Frontal cortex (tissue), 3 donors: ENCODE measurements at regions not wholly inside any gene's neighbourhood (a gene's known extent, or its start where the extent isn't known, plus 50 kb on each side); places are given as distances from the start of the nearest gene placed in this dataset.
A peak's percentile ranks its signal among the peaks of the same experiment; 100 is the strongest.
"Not testable (repeated sequence)": the region's sequence is repeated elsewhere in the genome, so short reads cannot be mapped to it uniquely, and the experiment has no call there.

Source experiments
- DNase-seq, 2 donors: peaks; one replicate each; pipeline ENCODE4 v3.0.0; 2012; ENCODE audit warnings: low spot score in 2 of 2
- FAIRE-seq: peaks from 2 replicates; lab custom pipeline; 2012; peaks lifted over from hg19 to GRCh38; lab: Jason Lieb, UNC
- donor health status: control.
- donor health status: control.
- donor health status: control.

- DNase-seq: no peak
- no peak for FAIRE-seq
Measured at GRCh38 chr5:72602696-72603685, 95.8 kb upstream of the ZNF366 start.

DNA sequence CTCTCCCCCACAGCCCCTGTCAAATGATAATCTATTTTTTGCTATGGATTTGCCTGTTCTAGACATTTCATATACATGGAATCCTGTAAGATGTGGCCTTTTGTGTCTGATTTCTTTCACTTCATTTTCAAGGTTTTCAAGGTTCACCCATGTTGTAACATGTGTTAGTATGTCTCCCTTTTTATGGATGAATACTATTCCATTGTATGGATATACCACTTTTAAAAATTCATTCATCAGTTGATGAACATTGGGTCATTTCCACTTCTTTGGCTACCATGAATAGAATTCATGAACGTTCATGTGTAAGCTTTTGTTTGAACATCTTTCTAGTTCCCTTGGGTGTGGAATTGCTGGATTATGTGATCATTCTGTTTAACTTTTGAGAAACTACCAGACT lies 94.7 kb upstream of the ZNF366 start:
- FAIRE-seq (no peak), DNase-seq (no peak)

GRCh38 chr5:72600391-72600981 lies 93.3 kb upstream of the ZNF366 start:
- no peak for DNase-seq
- FAIRE-seq: no peak

GRCh38 chr5:72599519-72600370 lies 92.5 kb upstream of the ZNF366 start:
- no peak for FAIRE-seq
- DNase-seq: no peak

- DNase-seq (no peak), FAIRE-seq (no peak)
Measured at GRCh38 chr5:72599065-72599433, 91.8 kb upstream of the ZNF366 start.

GRCh38 chr5:72598401-72599064 lies 91.3 kb upstream of the ZNF366 start:
- FAIRE-seq: no peak
- DNase-seq: no peak

DNA sequence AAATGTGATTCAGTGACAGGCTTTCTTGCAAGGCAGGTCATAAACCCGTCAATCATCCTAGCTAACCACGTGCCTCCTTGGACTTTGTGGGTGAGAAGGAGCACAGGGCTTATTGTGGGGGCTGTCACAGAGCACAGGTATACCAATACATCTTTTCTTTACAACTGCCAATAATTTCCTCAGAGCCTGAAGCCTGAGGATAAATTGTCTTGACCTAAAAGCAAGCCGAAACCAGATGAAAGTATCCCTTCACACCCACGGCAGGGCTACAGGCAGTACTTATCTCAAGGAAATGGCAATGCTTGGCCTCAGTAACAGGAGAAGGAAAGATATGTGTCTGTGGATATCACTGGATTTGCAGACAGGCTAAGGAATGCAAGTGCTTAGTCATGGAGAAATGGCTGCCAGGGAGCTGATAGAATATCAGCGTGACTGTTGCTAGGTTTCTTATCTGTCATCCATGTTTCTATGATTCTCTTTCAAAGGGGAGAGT lies 90.3 kb upstream of the ZNF366 start:
- no peak for DNase-seq

DNA sequence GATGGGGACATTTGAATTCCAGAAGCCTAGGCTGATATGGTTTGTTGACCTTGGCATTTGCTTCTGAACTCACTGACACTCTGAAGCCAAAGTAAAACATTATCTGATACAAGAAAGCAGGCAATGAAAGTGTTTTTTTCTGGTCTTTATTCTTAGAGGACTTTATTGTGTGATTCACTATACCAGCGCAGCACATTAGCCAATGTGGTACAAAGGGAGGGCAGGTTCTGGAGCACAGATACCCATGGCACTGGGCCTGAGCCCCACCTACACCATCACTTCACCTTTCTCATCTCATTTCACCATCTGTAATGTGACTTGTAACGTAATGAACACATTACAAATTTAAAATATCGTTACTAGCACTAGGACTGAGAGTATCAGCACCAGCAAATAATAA lies 89.7 kb upstream of the ZNF366 start:
- no peak for DNase-seq
- no peak for FAIRE-seq

More for the DNA sequence above, 90.3 kb upstream of the ZNF366 start:
- no peak for FAIRE-seq

- FAIRE-seq (no peak), DNase-seq (no peak)
Measured at GRCh38 chr5:72588640-72589039, 81.4 kb upstream of the ZNF366 start.

DNA sequence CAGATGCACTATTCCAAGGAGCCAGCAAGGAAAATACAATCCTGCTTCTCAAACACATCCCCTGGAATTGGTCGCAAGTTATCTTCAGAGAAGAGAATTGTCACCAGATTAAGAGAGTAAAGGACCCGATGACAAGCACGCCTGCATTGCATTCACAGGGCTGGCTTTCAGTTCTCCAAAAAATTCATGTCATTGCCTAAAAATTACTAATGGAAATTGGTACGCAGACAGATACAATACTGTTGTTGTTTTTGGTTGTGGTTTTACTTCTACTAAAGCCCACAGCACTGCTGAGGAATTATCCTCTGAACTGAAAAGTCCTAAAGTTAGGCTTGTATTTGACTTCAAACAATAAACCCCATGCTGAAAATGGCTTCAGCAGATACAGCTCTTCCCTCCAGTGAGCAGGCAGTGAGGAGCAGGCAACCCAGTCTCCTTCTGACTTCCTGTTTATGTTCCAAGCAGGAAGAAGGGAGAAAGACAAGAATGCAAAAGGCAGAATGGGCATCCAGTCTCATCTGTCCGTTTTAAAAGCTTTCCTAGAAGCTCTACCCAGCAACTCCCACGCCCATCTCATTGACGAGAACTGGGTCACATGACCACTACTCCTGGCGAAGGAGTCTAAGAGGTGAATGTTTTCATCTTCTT lies 80.6 kb upstream of the ZNF366 start:
- FAIRE-seq (no peak), DNase-seq (no peak)

DNA sequence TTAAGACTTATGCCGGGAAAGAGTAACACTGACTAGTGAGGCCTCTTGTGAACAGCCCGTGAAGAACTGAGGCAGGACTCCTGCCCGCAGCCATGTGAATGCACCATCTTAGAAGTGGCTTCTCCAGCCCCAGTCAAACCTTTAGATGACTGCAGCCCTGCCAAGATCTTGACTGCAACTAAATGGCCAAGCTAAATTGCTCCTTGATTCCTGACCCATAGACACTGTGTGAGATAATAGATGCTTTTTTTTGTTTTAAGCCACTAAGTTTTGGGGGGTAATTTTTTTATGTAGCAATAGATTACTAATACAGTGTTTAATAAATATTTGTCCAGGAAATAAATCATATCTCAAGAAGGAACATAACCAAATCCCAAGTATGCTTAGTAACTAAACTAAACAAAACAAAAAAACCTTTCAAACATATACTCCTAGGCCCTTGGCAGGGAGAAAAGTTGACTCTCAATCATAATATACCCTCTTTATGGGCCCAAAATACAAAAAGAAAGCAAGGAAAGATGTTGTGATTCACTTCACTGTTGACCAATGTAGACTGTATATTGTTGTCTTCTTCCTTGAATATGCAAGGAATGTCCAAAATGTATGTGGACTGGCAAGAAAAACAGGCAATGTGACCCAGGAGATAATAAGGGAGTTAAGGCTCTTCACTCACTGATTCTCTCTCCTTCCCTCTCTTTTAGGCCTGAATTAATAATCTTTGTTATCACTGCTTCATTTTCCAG lies 79.7 kb upstream of the ZNF366 start:
- DNase-seq: no peak
- no peak for FAIRE-seq

- no peak for FAIRE-seq
- no peak for DNase-seq
Measured at GRCh38 chr5:72584466-72584865, 77.3 kb upstream of the ZNF366 start.

- DNase-seq, FAIRE-seq: not testable (repeated sequence)
Measured at GRCh38 chr5:72579290-72579689, 72.1 kb upstream of the ZNF366 start.

DNA sequence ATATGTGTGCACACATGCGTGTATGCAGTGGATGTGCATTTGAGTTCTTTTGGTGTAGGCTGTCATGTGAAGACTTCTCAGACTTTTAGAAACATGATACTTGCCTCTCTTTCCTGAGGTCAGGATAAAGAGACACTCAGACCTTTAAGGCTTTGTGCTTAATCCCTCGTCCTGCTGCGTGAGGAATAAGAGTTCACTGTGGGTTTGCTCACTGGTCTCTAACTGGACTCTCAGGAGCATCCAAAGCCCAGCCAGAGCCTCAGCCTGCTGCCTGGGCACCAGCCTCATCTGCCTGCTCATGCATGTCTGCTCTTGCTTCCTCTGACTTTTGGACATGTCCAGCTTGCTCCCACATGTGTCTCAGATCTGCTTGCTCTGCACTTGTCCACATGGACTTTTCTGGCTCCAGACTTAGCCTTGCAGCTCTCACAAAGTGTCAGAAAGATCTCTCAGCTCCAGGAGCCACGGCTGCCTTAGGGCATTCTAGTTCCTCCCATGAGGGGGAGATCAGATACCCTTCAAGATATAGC lies 65.1 kb upstream of the ZNF366 start:
- no peak for FAIRE-seq
- DNase-seq: no peak

DNA sequence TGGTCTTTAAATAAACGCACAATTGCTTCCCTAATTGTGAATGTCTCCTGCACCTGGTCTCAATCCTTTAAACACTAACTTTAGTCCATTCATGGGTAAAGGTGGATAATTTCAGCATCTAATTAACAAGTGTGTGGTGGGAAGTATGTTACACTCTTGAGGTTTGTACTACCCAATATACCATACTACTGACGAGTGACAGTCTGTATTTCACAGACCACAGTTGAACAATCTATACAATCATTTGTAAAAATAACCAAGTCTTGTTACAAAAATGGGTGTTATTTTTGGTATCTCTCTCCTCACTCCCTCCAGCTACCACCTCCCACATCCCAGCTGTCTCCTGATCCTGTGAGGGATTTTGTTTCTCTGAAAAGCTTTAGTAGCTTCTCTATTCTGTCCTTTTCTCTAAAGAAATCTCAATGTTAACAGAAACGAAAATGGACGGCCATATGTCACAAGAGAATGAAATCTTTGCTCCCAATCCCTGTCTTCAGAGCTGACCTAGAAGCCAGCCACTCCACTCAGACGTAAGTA lies 62.3 kb upstream of the ZNF366 start:
- no peak for FAIRE-seq

DNA sequence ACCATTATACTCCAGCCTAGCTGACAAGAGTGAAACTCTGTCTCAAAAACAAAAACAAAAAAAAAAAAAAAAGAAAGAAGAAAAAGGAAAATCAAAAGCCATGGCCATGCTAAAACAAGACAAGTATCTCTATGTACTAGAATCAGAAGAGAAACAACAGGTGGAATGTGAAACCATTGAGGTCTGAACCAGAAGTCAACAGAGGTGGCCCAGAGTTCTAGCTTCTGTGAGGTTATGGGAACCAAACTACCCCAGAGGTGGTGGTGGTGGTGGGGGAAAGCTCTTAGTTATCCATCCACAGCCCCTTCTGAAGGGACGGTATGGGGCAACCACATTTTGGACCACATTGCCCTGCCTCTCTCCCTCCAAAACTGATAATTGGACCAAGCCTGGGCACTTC lies 59.5 kb upstream of the ZNF366 start:
- DNase-seq: no peak
- FAIRE-seq: no peak

More for the DNA sequence above, 62.3 kb upstream of the ZNF366 start:
- DNase-seq: peak in 1 of 2 donors; percentile 16

- DNase-seq (no peak), FAIRE-seq (no peak)
Measured at GRCh38 chr5:72565513-72566289, 58.5 kb upstream of the ZNF366 start.
